K562 (cell line): ENCODE measurements at regions not wholly inside any gene's neighbourhood (a gene's known extent, or its start where the extent isn't known, plus 50 kb on each side); places are given as distances from the start of the nearest gene placed in this dataset.
A peak's percentile ranks its signal among the peaks of the same experiment; 100 is the strongest.

Source experiments
- ARID1B ChIP-seq: fragments of 450-650 bp; IDR thresholded peaks from 2 replicates; pipeline ENCODE4 v1.6.1; 2016; ENCODE audit warnings: antibody characterized with exemption, mild to moderate bottlenecking, inconsistent platforms
- ARID2 ChIP-seq: fragments of 450-650 bp; IDR thresholded peaks from 2 replicates; pipeline ENCODE4 v1.6.1; 2017; ENCODE audit warnings: antibody characterized with exemption, mild to moderate bottlenecking
- ARID3A ChIP-seq: IDR thresholded peaks from 2 replicates; pipeline ENCODE4 v1.6.1; 2012; ENCODE audit warnings: low read depth, low read length, improper control_type of control experiment, borderline replicate concordance
- BRF1 ChIP-seq: IDR thresholded peaks from 3 replicates; pipeline ENCODE4 v1.6.1; 2011; ENCODE audit warnings: borderline replicate concordance, mild to moderate bottlenecking; ENCODE audit not compliant: insufficient read length; ENCODE audit errors: extremely low read depth
- CHD2 ChIP-seq: IDR thresholded peaks from 2 replicates; pipeline ENCODE4 v1.6.1; 2011; ENCODE audit warnings: low read depth, low read length
- DNMT1 ChIP-seq: fragments of 450-650 bp; IDR thresholded peaks from 2 replicates; pipeline ENCODE4 v1.6.1; 2016; ENCODE audit warnings: antibody characterized with exemption, mild to moderate bottlenecking
- E2F4 ChIP-seq: sonication (generic); formaldehyde crosslinking; IDR thresholded peaks from 2 replicates; pipeline ENCODE4 v1.8.0; 2022; ENCODE audit warnings: mild to moderate bottlenecking, low read depth, missing genetic modification reagents
- FOSL1 ChIP-seq: fragments of 200-800 bp; sonication (Bioruptor generic); conservative IDR thresholded peaks from 2 replicates; pipeline ENCODE4 v1.6.1; 2016; ENCODE audit warnings: missing genetic modification characterization, missing compliant biosample characterization
- GABPB1 ChIP-seq: sonication (generic); formaldehyde crosslinking; IDR thresholded peaks from 2 replicates; pipeline ENCODE4 v1.8.0; 2022; ENCODE audit warnings: mild to moderate bottlenecking, missing genetic modification reagents
- HBP1 ChIP-seq: fragments of 450-650 bp; formaldehyde crosslinking; IDR thresholded peaks from 2 replicates; pipeline ENCODE4 v1.4.0; 2022; ENCODE audit warnings: missing genetic modification characterization
- MECOM ChIP-seq: fragments of 250-450 bp; sonication (Bioruptor Pico); IDR thresholded peaks from 2 replicates; pipeline ENCODE4 v1.8.0; 2022; ENCODE audit warnings: inconsistent platforms
- PML ChIP-seq: IDR thresholded peaks from 2 replicates; pipeline ENCODE4 v1.6.1; 2012; ENCODE audit warnings: low read length, inconsistent platforms
- POLR3G ChIP-seq: IDR thresholded peaks from 2 replicates; pipeline ENCODE4 v1.6.1; 2011; ENCODE audit not compliant: insufficient read length, insufficient replicate concordance; ENCODE audit errors: extremely low read depth
- RAD21 ChIP-seq, 2 experiments: fragments of 250-450 bp in 1 of 2; fragments of 450-650 bp in 1 of 2; sonication (Bioruptor Pico) in 1 of 2; formaldehyde crosslinking in 1 of 2; IDR thresholded peaks in 1 of 2; conservative IDR thresholded peaks in 1 of 2; 2 replicates each; pipeline versions ENCODE4 v1.4.0 to v1.8.0; 2020 to 2022; ENCODE audit warnings: mild to moderate bottlenecking in 2 of 2, moderate library complexity in 1 of 2
- RBM17 ChIP-seq: fragments of 200-400 bp; formaldehyde crosslinking; IDR thresholded peaks from 2 replicates; pipeline ENCODE4 v1.6.1; 2017; ENCODE audit warnings: low read depth, mild to moderate bottlenecking, low read length, borderline replicate concordance
- SMARCA4 ChIP-seq: fragments of 450-650 bp; IDR thresholded peaks from 2 replicates; pipeline ENCODE4 v1.6.1; 2016
- SMC3 ChIP-seq: conservative IDR thresholded peaks from 2 replicates; pipeline ENCODE4 v1.6.1; 2011; ENCODE audit warnings: low read depth, low read length, improper control_type of control experiment; ENCODE audit not compliant: insufficient read depth
- TOE1 ChIP-seq, 2 experiments: fragments of 450-650 bp in 1 of 2; sonication (generic) in 1 of 2; formaldehyde crosslinking in 1 of 2; IDR thresholded peaks; 2 replicates each; pipeline versions ENCODE4 v1.7.1 to v1.8.0; 2016 to 2022; ENCODE audit warnings: borderline replicate concordance in 2 of 2, mild to moderate bottlenecking in 2 of 2, antibody characterized with exemption in 1 of 2, inconsistent platforms in 1 of 2, low read depth in 1 of 2, missing genetic modification reagents in 1 of 2, moderate library complexity in 1 of 2
- VEZF1 ChIP-seq: fragments of 200-800 bp; sonication (Bioruptor generic); IDR thresholded peaks from 2 replicates; pipeline ENCODE4 v1.6.1; 2017; ENCODE audit warnings: missing genetic modification characterization, missing compliant biosample characterization
- ZNF384 ChIP-seq: IDR thresholded peaks from 2 replicates; pipeline ENCODE4 v1.6.1; 2012; ENCODE audit warnings: low read depth, low read length, improper control_type of control experiment
- ZNF583 ChIP-seq: fragments of 250-450 bp; sonication (Bioruptor Pico); IDR thresholded peaks from 2 replicates; pipeline ENCODE4 v1.4.0; 2020

GRCh38 chr2:199704358-199705238 is 146.4 kb downstream of the FTCDNL1 start (continued):
- TF ChIP-seq ARID3A = no peak
- TF ChIP-seq RBM17 = no peak
- no peak for TF ChIP-seq BRF1
- peak; percentile 28; the same call in 1 of the 2 replicates for TF ChIP-seq VEZF1 (CRISPR knock-in tag)
- TF ChIP-seq SMC3 = peak; percentile 47; the same call in 1 of the 2 replicates
- no peak for TF ChIP-seq DNMT1
- TF ChIP-seq GABPB1 = no peak
- no peak for TF ChIP-seq ARID1B
- TF ChIP-seq FOSL1 (tag) = no peak
- TF ChIP-seq ZNF583 (CRISPR knock-in tag) = no peak
- no peak for TF ChIP-seq TOE1 (IDR thresholded peaks at IDR 0.05; ENCODE audit: borderline replicate concordance)
- TF ChIP-seq TOE1 (CRISPR knock-in tag; IDR thresholded peaks at IDR 0.05; ENCODE audit: borderline replicate concordance, low read depth) = no peak
- TF ChIP-seq ZNF384 = no peak
- no peak for TF ChIP-seq POLR3G
- no peak for TF ChIP-seq E2F4 (CRISPR knock-in tag)
- no peak for TF ChIP-seq PML
- TF ChIP-seq CHD2 = no peak
- TF ChIP-seq MECOM (CRISPR knock-in tag) = no peak
- 0 out of 2 replicates have a peak, but pooled peaks have one; percentile 27 for TF ChIP-seq ARID2
- TF ChIP-seq SMARCA4 = no peak
- no peak for TF ChIP-seq HBP1 (CRISPR knock-in tag)
- TF ChIP-seq RAD21 (CRISPR knock-in tag; conservative IDR thresholded peaks at IDR 0.05 in 1 of 2, IDR thresholded peaks at IDR 0.05 in 1 of 2) = peak; percentile 75 to 83
